NCI-H1417 treated with DMSO at 0.1 percent for 48 hours (cell line): ENCODE measurements at regions not wholly inside any gene's neighbourhood (a gene's known extent, or its start where the extent isn't known, plus 50 kb on each side); places are given as distances from the start of the nearest gene placed in this dataset.

Experiments used
- DNase-seq: peaks from one replicate; lab custom pipeline; 2025; lab: John Stamatoyannopoulos, UW

GRCh38 chr14:56501909-56502530, 77.6 kb upstream of the TMEM260 start:
- DNase-seq: no peak

GRCh38 chr14:56505361-56505760, 74.2 kb upstream of the TMEM260 start:
- no peak for DNase-seq

- DNase-seq: no peak
These were observed 67.1 kb upstream of the TMEM260 start for GRCh38 chr14:56512521-56512920.

- DNase-seq: no peak
These were observed 64.8 kb upstream of the TMEM260 start for GRCh38 chr14:56514663-56515371.

GRCh38 chr14:56515739-56516138, 63.9 kb upstream of the TMEM260 start:
- no peak for DNase-seq

- DNase-seq: no peak
These were observed 57.2 kb upstream of the TMEM260 start for GRCh38 chr14:56522403-56522802.

GRCh38 chr14:56524971-56525677, 54.5 kb upstream of the TMEM260 start:
- DNase-seq: no peak

- no peak for DNase-seq
These were observed 50.7 kb upstream of the TMEM260 start for GRCh38 chr14:56528927-56529326.
